Suprapubic skin (tissue), 4 donors: ENCODE measurements at regions not wholly inside any gene's neighbourhood (a gene's known extent, or its start where the extent isn't known, plus 50 kb on each side); places are given as distances from the start of the nearest gene placed in this dataset.

Experiments
- POLR2A ChIP-seq, 2 donors: fragments of 450-650 bp; IDR thresholded peaks; one replicate each; pipeline ENCODE4 v1.6.1; 2017; ENCODE audit warnings: antibody characterized with exemption in 2 of 2, mild to moderate bottlenecking in 2 of 2, moderate library complexity in 2 of 2
- POLR2AphosphoS5 ChIP-seq, 3 donors: sonication (generic); formaldehyde crosslinking; IDR thresholded peaks; one replicate each; pipeline ENCODE4 v1.6.1; 2017; ENCODE audit warnings: antibody characterized with exemption in 3 of 3
- TF ChIP-seq, protein P1 (sequence below), 2 donors: fragments of 200-600 bp in 1 of 2; fragments of 450-650 bp in 1 of 2; sonication (generic) in 1 of 2; IDR thresholded peaks; one replicate each; pipeline ENCODE4 v1.5.1; 2016 to 2019; ENCODE audit warnings: antibody characterized with exemption in 2 of 2, mild to moderate bottlenecking in 1 of 2, moderate library complexity in 1 of 2

DNA sequence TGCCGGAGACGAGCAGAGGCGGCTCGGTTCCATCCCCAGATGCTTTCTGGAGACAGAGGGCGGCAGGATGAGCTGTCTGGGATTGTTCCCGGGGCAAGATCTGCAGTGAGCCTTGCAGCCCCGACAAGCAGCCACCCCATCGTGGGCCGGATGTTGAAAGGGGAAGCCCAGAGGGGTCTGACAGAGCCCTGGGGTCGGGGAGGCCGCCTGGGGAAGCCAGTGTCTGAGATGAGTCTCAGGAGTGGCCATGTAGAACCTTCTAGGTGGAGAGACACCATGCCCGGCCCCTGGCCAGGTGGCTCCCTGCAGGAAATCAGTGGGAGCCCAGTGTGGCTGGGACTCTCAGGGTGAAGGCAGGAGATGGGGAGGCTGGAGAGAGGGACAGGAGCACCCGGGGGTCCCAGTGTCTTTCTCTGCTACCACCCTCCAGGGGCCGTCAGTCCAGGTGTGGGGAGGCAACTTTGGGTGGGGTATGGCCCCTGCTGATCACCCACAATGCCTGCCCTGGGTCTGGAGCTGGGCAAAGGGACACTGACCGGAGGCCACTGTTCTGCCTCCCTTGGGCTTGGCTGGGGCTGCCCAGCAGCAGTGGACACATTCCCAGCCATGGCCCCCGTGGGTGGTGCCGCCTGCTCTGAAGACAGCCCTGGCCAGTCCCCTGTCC is 128.3 kb upstream of the HS6ST1 start:
- TF ChIP-seq POLR2A (IDR thresholded peaks at IDR 0.05) (no peak), POLR2AphosphoS5 (IDR thresholded peaks at IDR 0.05) (no peak)
- TF ChIP-seq, protein P1, sequence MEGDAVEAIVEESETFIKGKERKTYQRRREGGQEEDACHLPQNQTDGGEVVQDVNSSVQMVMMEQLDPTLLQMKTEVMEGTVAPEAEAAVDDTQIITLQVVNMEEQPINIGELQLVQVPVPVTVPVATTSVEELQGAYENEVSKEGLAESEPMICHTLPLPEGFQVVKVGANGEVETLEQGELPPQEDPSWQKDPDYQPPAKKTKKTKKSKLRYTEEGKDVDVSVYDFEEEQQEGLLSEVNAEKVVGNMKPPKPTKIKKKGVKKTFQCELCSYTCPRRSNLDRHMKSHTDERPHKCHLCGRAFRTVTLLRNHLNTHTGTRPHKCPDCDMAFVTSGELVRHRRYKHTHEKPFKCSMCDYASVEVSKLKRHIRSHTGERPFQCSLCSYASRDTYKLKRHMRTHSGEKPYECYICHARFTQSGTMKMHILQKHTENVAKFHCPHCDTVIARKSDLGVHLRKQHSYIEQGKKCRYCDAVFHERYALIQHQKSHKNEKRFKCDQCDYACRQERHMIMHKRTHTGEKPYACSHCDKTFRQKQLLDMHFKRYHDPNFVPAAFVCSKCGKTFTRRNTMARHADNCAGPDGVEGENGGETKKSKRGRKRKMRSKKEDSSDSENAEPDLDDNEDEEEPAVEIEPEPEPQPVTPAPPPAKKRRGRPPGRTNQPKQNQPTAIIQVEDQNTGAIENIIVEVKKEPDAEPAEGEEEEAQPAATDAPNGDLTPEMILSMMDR (IDR thresholded peaks at IDR 0.05), result no peak
